ENCODE measurements at regions not wholly inside any gene's neighbourhood (a gene's known extent, or its start where the extent isn't known, plus 50 kb on each side); places are given as distances from the start of the nearest gene placed in this dataset.

DNA sequence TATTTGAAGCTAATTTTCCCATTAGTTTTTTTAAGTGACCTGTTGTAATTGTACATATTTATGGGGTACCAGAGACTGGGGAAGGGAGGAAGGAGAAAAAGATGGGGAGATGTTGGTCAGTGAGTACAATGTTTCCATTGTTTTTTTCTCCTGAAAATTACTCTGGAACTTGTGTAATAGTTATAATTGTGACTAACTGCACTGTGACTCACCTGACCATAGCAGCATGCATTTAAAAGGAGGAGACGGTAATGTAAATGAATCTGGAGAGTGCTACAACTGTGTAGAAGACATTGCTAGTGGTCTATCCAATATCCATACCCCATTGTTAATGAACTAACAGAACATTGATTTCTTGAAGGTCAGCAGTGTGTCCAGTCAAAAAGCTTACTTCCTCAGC is 133.4 kb downstream of the RFPL4B start:
- TF ChIP-seq CTCF (IDR thresholded peaks at IDR 0.05; ENCODE audit: low read depth, low read length) (no peak), POLR2A (IDR thresholded peaks at IDR 0.05; ENCODE audit: extremely low read depth, insufficient read length) (no peak), MYC (IDR thresholded peaks at IDR 0.05; ENCODE audit: low read depth, low read length) (no peak)

Measured in NB4 (cell line).